ENCODE measurements at regions not wholly inside any gene's neighbourhood (a gene's known extent, or its start where the extent isn't known, plus 50 kb on each side); places are given as distances from the start of the nearest gene placed in this dataset.
"Not testable (repeated sequence)": the region's sequence is repeated elsewhere in the genome, so short reads cannot be mapped to it uniquely, and the experiment has no call there.

GRCh38 chr17:34075076-34075475, 180.0 kb upstream of the CCL2 start:
- TF ChIP-seq CTCF (IDR thresholded peaks at IDR 0.05) = no peak
- TF ChIP-seq POLR2AphosphoS5 (IDR thresholded peaks at IDR 0.05) = no peak
- TF ChIP-seq EP300 (IDR thresholded peaks at IDR 0.05) = no peak
- TF ChIP-seq POLR2A (IDR thresholded peaks at IDR 0.05) = no peak
- no peak overlapping the region for H3K27ac ChIP-seq
- H3K4me3 ChIP-seq = no peak overlapping the region
- H3K4me1 ChIP-seq = no peaks in the 10 kb centered on the region
- no peaks in the 10 kb centered on the region for H3K36me3 ChIP-seq
- peaks cover 0 to 5% (median 0%) of the 10 kb centered on the region in 3 donors for H3K27me3 ChIP-seq
- no peaks in the 10 kb centered on the region for H3K9me3 ChIP-seq
- intact Hi-C loops (cut with DNase I) = no loop called here
- no peak for DNase-seq
- WGBS, 2 donors = 94 to 95% methylated on average over 5 of the region's 5 CpGs

GRCh38 chr17:34076743-34077631, 178.1 kb upstream of the CCL2 start:
- no peak for DNase-seq
- Histone ChIP-seq H3K36me3 (no peaks in the 10 kb centered on the region), H3K27me3 (peaks cover 0 to 5% (median 0%) of the 10 kb centered on the region in 3 donors), H3K4me3 (no peak overlapping the region), H3K27ac (no peak overlapping the region), H3K9me3 (no peaks in the 10 kb centered on the region), H3K4me1 (no peaks in the 10 kb centered on the region)
- TF ChIP-seq POLR2AphosphoS5 (IDR thresholded peaks at IDR 0.05) = no peak
- no peak for TF ChIP-seq POLR2A (IDR thresholded peaks at IDR 0.05)
- TF ChIP-seq EP300 (IDR thresholded peaks at IDR 0.05) = no peak
- TF ChIP-seq CTCF (IDR thresholded peaks at IDR 0.05) = no peak
- intact Hi-C loops (cut with DNase I) = no loop called here
- 49 to 57% methylated on average over 16 of the region's 16 CpGs for WGBS, 2 donors

GRCh38 chr17:34081269-34081668, 173.8 kb upstream of the CCL2 start:
- H3K4me3 ChIP-seq = no peak overlapping the region
- WGBS, 2 donors = 46 to 63% methylated on average over 3 of the region's 3 CpGs
- TF ChIP-seq POLR2AphosphoS5 (IDR thresholded peaks at IDR 0.05) (no peak), EP300 (IDR thresholded peaks at IDR 0.05) (no peak)
- no peak overlapping the region for H3K27ac ChIP-seq
- intact Hi-C loops (cut with DNase I) = no loop called here
- peaks cover 0 to 5% (median 0%) of the 10 kb centered on the region in 3 donors for H3K27me3 ChIP-seq
- DNase-seq = no peak
- H3K9me3 ChIP-seq = no peaks in the 10 kb centered on the region
- H3K4me1 ChIP-seq = no peaks in the 10 kb centered on the region
- H3K36me3 ChIP-seq = no peaks in the 10 kb centered on the region

GRCh38 chr17:34082404-34082803, 172.7 kb upstream of the CCL2 start:
- peaks cover 0 to under 1% (median 0%) of the 10 kb centered on the region in 3 donors for H3K27me3 ChIP-seq
- no peak overlapping the region for H3K4me3 ChIP-seq
- H3K27ac ChIP-seq = no peak overlapping the region
- DNase-seq = no peak
- 63 to 79% methylated on average over 3 of the region's 3 CpGs for WGBS, 2 donors
- TF ChIP-seq POLR2AphosphoS5 (IDR thresholded peaks at IDR 0.05) = no peak
- no peak for TF ChIP-seq EP300 (IDR thresholded peaks at IDR 0.05)
- intact Hi-C loops (cut with DNase I) = no loop called here
- H3K4me1 ChIP-seq = no peaks in the 10 kb centered on the region
- H3K36me3 ChIP-seq = no peaks in the 10 kb centered on the region
- no peaks in the 10 kb centered on the region for H3K9me3 ChIP-seq

GRCh38 chr17:34089042-34089441, 166.0 kb upstream of the CCL2 start:
- H3K36me3 ChIP-seq; H3K27me3 ChIP-seq; H3K4me1 ChIP-seq; H3K27ac ChIP-seq; H3K9me3 ChIP-seq; H3K4me3 ChIP-seq; intact Hi-C loops (cut with DNase I); DNase-seq: not testable (repeated sequence)
- 96% methylated on average over 5 of the region's 5 CpGs for WGBS, 2 donors

GRCh38 chr17:34090593-34090992, 164.5 kb upstream of the CCL2 start:
- no peak overlapping the region for H3K27ac ChIP-seq
- no peaks in the 10 kb centered on the region for H3K27me3 ChIP-seq
- WGBS, 2 donors = 96 to 97% methylated on average over 1 of the region's 1 CpG
- H3K36me3 ChIP-seq = no peaks in the 10 kb centered on the region
- no peak for DNase-seq
- TF ChIP-seq POLR2AphosphoS5 (IDR thresholded peaks at IDR 0.05) = no peak
- TF ChIP-seq EP300 (IDR thresholded peaks at IDR 0.05) = no peak
- no peak for TF ChIP-seq POLR2A (IDR thresholded peaks at IDR 0.05)
- TF ChIP-seq CTCF (IDR thresholded peaks at IDR 0.05) = no peak
- H3K9me3 ChIP-seq = no peaks in the 10 kb centered on the region
- intact Hi-C loops (cut with DNase I) = no loop called here
- H3K4me1 ChIP-seq = no peaks in the 10 kb centered on the region
- no peak overlapping the region for H3K4me3 ChIP-seq
